Loucy (cell line): ENCODE measurements at regions not wholly inside any gene's neighbourhood (a gene's known extent, or its start where the extent isn't known, plus 50 kb on each side); places are given as distances from the start of the nearest gene placed in this dataset.

Experiments used
- H2AFZ ChIP-seq: fragments of 200-600 bp; sonication (generic); 2 replicates; pipeline ENCODE4 v1.6.0; 2016; ENCODE audit warnings: antibody characterized with exemption, mild to moderate bottlenecking, low read length, moderate library complexity
- H3F3A ChIP-seq: fragments of 200-600 bp; 2 replicates; pipeline ENCODE4 v1.6.0; 2016; ENCODE audit warnings: antibody characterized with exemption, low read depth, mild to moderate bottlenecking
- H3K27me3 ChIP-seq: fragments of 200-600 bp; sonication (generic); 2 replicates; pipeline ENCODE4 v1.6.1; 2014; ENCODE audit warnings: low read length, mild to moderate bottlenecking; ENCODE audit not compliant: insufficient read depth, poor library complexity, severe bottlenecking
- H3K36me3 ChIP-seq: fragments of 200-600 bp; sonication (generic); 2 replicates; pipeline ENCODE4 v1.6.1; 2016; ENCODE audit warnings: low read length; ENCODE audit not compliant: insufficient read depth
- H3K4me1 ChIP-seq: fragments of 200-600 bp; sonication (generic); 2 replicates; pipeline ENCODE4 v1.5.1; 2014; ENCODE audit warnings: low read length, mild to moderate bottlenecking; ENCODE audit not compliant: insufficient read depth, poor library complexity, severe bottlenecking
- H3K4me2 ChIP-seq: fragments of 200-600 bp; sonication (generic); 2 replicates; pipeline ENCODE4 v1.6.0; 2014; ENCODE audit warnings: antibody characterized with exemption, low read length, low read depth, mild to moderate bottlenecking; ENCODE audit not compliant: poor library complexity, severe bottlenecking
- H3K4me3 ChIP-seq: fragments of 200-600 bp; sonication (generic); 2 replicates; pipeline ENCODE4 v1.5.1; 2014; ENCODE audit warnings: low read length, mild to moderate bottlenecking, mixed read lengths; ENCODE audit not compliant: poor library complexity, severe bottlenecking
- H3K79me2 ChIP-seq: fragments of 200-600 bp; sonication (generic); 2 replicates; pipeline ENCODE4 v1.6.1; 2014; ENCODE audit warnings: low read length; ENCODE audit not compliant: insufficient read depth
- H3K9ac ChIP-seq: fragments of 200-600 bp; sonication (generic); 2 replicates; pipeline ENCODE4 v1.6.0; 2014; ENCODE audit warnings: mild to moderate bottlenecking, low read depth, low read length, moderate library complexity; ENCODE audit not compliant: poor library complexity, severe bottlenecking
- H3K9me2 ChIP-seq: fragments of 200-600 bp; sonication (generic); replicated peaks from 2 replicates; pipeline ENCODE4 v1.6.1; 2016; ENCODE audit warnings: low read depth, low read length, mixed read lengths
- H3K9me3 ChIP-seq: fragments of 200-600 bp; sonication (generic); 2 replicates; pipeline ENCODE4 v1.6.1; 2014; ENCODE audit warnings: mild to moderate bottlenecking, antibody characterized with exemption, low read length, low read depth; ENCODE audit not compliant: insufficient read depth
- H4K20me1 ChIP-seq: fragments of 200-600 bp; sonication (generic); 2 replicates; pipeline ENCODE4 v1.6.0; 2014; ENCODE audit warnings: antibody characterized with exemption, low read length, mild to moderate bottlenecking; ENCODE audit not compliant: insufficient read depth, poor library complexity, severe bottlenecking
- EZH2phosphoT487 ChIP-seq: fragments of 200-600 bp; IDR thresholded peaks from 2 replicates; pipeline ENCODE4 v1.6.1; 2018; ENCODE audit warnings: antibody characterized with exemption, mild to moderate bottlenecking, moderate library complexity, borderline replicate concordance
- TF ChIP-seq, protein P1 (sequence below): fragments of 200-600 bp; sonication (generic); conservative IDR thresholded peaks from 2 replicates; pipeline ENCODE4 v1.5.1; 2014; ENCODE audit warnings: mild to moderate bottlenecking, antibody characterized with exemption, low read length

DNA sequence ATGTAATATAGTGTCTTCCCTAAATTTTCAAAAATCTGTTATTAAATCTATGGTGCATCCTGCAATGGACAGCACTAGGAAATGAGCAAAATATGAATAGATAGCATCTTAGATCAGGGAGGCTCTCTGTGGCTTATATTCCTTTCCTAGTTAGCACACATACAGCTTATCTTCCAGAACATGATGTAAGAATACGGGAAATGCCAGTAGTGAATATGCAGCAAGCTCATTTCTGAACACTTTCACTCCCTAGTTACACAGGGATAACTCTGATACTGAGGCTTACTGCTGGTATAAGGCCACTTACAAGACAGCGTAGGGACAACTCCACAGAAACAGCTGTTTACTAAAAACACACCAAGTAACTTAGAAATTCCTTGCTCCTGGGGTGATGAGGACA, 297.3 kb upstream of the SMARCA2 start:
- no peaks in the 10 kb centered on the region for H4K20me1 ChIP-seq
- TF ChIP-seq, protein P1, sequence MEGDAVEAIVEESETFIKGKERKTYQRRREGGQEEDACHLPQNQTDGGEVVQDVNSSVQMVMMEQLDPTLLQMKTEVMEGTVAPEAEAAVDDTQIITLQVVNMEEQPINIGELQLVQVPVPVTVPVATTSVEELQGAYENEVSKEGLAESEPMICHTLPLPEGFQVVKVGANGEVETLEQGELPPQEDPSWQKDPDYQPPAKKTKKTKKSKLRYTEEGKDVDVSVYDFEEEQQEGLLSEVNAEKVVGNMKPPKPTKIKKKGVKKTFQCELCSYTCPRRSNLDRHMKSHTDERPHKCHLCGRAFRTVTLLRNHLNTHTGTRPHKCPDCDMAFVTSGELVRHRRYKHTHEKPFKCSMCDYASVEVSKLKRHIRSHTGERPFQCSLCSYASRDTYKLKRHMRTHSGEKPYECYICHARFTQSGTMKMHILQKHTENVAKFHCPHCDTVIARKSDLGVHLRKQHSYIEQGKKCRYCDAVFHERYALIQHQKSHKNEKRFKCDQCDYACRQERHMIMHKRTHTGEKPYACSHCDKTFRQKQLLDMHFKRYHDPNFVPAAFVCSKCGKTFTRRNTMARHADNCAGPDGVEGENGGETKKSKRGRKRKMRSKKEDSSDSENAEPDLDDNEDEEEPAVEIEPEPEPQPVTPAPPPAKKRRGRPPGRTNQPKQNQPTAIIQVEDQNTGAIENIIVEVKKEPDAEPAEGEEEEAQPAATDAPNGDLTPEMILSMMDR: no peak
- TF ChIP-seq EZH2phosphoT487: no peak
- H3K9me2 ChIP-seq: no peaks in the 10 kb centered on the region
- no peak overlapping the region for H3K4me2 ChIP-seq
- no peak overlapping the region for H2AFZ ChIP-seq
- H3K79me2 ChIP-seq: no peaks in the 10 kb centered on the region
- H3K9me3 ChIP-seq: no peaks in the 10 kb centered on the region
- no peaks in the 10 kb centered on the region for H3K36me3 ChIP-seq
- H3K4me1 ChIP-seq: no peaks in the 10 kb centered on the region
- no peak overlapping the region for H3K9ac ChIP-seq
- H3K4me3 ChIP-seq: no peak overlapping the region
- H3K27me3 ChIP-seq: no peaks in the 10 kb centered on the region
- no peaks in the 10 kb centered on the region for H3F3A ChIP-seq

DNA sequence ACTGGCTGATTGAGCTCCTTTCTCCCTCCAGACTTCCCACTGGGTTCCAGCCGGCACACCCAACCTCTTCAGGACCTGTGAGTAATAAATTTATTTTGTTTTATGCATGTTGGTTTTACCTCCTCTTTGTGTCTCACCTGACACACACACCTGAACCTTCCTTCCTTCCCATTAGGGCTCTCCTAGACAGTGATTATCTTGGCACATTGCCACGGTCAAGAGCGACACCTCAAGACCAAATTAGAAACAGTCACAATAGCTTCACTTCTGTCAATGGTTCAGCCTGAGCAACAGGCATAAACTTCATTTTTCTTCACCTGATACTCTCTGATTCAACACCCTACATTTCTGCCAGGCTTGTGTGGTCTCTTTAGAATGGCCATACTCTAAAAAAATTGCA, 296.3 kb upstream of the SMARCA2 start:
- Histone ChIP-seq H3K4me3 (no peak overlapping the region), H3K9ac (no peak overlapping the region), H3F3A (no peaks in the 10 kb centered on the region), H3K79me2 (no peaks in the 10 kb centered on the region), H2AFZ (no peak overlapping the region), H4K20me1 (no peaks in the 10 kb centered on the region), H3K36me3 (no peaks in the 10 kb centered on the region), H3K9me3 (no peaks in the 10 kb centered on the region), H3K9me2 (no peaks in the 10 kb centered on the region), H3K4me2 (no peak overlapping the region), H3K27me3 (no peaks in the 10 kb centered on the region), H3K4me1 (no peaks in the 10 kb centered on the region)
- TF ChIP-seq EZH2phosphoT487: no peak
- TF ChIP-seq, protein P1: no peak

DNA sequence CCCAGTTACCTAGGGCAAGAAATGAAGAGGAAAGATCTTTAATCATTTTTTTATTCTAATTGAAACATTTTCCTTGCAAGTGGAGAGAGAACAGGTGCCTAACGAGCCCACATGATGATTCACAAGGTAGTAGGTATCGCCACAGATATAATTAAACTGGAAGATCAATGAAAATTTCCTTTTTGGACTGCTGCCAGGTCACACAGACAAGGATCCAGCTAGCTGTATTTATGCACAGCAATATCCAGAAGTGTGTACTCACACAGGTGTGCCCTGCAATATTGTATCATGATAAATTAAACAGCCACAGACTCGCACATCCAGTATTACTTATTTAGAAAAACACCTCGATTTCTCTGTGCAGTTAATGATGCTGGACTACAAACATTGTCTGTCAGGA, 294.0 kb upstream of the SMARCA2 start:
- Histone ChIP-seq H3K4me1 (no peaks in the 10 kb centered on the region), H3K4me2 (no peak overlapping the region), H3K9me2 (no peaks in the 10 kb centered on the region), H2AFZ (no peak overlapping the region), H3K79me2 (no peaks in the 10 kb centered on the region), H3K4me3 (no peak overlapping the region), H3F3A (no peaks in the 10 kb centered on the region), H4K20me1 (no peaks in the 10 kb centered on the region), H3K27me3 (no peaks in the 10 kb centered on the region), H3K9ac (no peak overlapping the region), H3K36me3 (no peaks in the 10 kb centered on the region), H3K9me3 (no peaks in the 10 kb centered on the region)
- TF ChIP-seq, protein P1: no peak
- TF ChIP-seq EZH2phosphoT487: no peak
